ENCODE measurements at regions not wholly inside any gene's neighbourhood (a gene's known extent, or its start where the extent isn't known, plus 50 kb on each side); places are given as distances from the start of the nearest gene placed in this dataset.

DNA sequence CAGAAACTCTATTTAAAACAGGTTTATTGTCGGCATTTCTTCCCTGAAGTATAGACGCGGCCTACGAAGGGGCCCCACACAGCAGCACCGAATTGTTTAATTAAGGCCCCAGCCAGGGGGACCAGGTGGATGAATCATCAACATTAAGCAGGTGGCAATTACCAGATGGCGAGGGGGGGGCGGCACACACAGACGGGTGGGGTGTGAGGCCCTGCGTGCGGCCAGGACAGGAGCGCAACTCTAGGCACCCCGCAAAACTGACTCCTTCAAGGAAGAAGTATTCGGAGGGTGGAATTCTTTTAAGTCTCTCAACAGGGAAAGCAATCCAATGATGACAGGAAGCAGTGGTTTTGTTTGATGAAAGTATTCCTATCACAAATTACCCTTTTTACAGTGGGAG is 830.4 kb downstream of the GALR1 start:
- DNase-seq = peak in 1 of 2 experiments; percentile 57

DNA sequence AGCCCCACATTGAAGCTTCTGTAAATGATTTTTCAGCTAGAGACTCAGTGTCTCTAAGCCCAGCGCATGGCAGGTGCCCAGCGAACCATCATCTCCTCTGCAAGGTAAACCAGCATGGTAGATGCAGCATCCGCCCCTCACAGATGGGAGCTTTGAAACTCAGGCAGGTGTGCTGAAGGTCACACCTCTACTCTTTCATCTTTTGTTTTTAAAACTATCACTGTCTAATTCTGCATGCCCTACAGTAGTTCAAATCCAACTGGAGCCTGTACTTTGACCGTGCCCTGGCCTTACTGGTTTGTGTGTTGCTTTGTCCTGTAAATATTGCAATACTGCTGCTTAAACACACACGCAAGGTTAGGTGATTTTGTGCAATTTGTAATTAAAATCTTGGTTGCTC is 831.1 kb downstream of the GALR1 start:
- DNase-seq = no peak

DNA sequence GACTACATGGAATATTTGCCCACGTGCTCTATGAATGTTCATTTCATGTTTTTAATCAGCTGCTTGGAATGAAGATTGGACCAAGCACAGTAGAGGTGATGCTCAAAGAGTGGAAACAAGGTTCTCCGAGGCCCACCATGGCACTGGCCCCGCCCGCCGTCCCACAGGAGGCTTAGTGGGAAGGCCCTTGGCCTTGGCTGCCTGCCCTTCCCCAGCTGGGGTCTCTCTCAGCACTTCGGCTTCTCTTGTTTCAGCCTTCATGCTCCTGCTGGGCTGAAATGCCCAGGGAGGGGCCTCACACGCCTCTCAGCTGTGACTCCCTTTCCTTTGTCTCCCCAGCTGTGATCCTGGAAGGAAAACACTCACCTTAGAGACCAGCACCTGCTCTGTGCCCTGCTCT is 833.2 kb downstream of the GALR1 start:
- peak in 1 of 2 experiments; percentile 33 for DNase-seq

DNA sequence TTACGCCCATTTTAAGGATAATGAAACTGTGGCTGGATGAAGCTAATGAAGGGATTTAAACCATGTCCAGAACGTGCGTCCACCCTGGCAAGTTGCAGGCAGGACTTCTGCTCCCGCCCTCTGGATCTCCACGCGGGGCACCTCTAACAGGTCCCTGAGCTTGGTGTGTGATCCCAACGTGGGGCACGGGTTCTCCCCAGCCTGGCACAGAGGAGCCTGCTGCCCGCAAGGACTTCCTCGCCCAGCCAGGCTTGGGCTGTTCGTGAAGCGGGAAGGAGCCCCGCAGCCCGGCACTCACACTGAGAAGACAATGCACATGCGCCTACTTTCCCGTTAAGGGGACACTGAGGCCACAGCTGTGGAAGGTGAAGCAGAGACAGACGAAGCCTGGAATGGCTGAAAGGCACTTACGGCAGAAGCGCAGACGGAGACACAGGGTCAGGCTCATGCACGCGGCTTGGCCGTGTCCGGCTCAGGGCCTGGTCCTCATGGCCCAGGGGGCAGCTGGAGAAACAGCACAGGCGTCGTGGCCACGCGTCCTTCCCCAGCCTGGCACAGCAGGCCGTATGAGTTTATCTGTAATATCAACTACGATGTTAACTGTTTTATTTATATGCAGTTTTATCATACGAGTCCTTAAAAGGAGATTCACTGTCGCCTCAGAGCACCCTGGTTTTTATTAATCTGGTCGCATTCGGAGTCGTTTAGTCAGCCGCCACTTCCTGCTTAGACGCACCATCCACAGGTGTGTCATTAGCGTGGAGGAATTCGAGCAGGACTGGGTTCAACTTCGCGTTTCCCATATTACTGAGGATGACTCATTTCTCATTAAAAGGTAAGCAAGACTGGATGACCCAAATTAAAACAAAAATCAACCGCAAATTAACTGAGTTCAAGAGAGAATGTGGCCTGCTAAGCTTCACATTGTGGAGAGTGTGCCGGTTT is 835.9 kb downstream of the GALR1 start:
- no peak for DNase-seq

DNA sequence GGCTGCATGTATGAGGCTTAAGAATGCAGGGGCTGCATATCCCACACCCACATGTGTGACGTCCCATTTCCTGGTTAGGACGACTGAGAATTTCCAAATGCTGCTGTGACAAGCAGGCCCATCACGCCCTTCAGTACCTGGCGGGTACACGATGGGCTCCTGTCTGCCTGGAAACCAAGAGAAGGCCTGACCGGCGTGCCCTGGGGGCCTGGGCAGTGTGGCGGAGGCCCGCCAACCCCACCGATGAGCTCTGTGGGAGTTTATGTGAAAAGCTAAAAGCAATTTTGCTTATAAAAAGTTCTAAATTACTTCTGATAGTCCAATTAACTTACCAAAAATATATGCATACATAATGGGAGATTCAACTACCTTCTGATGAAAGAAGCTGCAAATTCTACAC is 837.3 kb downstream of the GALR1 start:
- no peak for DNase-seq

GRCh38 chr18:78087338-78087737 is 837.7 kb downstream of the GALR1 start:
- DNase-seq = no peak

DNA sequence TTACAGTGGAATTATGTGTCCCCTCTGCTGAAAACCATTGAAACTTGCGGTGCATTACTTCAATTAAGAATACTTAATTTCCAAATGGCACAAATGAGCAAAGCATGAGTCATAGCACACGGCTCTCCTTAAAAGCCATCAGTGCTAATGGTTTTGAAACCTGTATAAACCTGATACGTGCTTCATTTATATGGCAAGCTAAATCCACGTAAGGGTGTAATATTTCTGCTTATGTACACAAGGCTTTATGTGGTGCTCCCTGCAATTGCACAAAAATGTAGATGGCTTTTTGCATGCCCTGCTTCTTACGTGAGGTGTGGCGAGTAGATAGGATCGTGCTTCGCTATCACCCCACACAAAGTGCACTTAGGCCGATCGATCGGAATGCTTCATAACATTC is 840.9 kb downstream of the GALR1 start:
- peak in 1 of 2 experiments; percentile 44 for DNase-seq

- no peak for DNase-seq
Observed at GRCh38 chr18:78092901-78093300, 843.3 kb downstream of the GALR1 start.

GRCh38 chr18:78099979-78100588 is 850.4 kb downstream of the GALR1 start:
- no peak for DNase-seq

- DNase-seq = no peak
Observed at GRCh38 chr18:78101091-78101490, 851.4 kb downstream of the GALR1 start.

- no peak for DNase-seq
Observed at GRCh38 chr18:78102135-78102534, 852.5 kb downstream of the GALR1 start.

DNA sequence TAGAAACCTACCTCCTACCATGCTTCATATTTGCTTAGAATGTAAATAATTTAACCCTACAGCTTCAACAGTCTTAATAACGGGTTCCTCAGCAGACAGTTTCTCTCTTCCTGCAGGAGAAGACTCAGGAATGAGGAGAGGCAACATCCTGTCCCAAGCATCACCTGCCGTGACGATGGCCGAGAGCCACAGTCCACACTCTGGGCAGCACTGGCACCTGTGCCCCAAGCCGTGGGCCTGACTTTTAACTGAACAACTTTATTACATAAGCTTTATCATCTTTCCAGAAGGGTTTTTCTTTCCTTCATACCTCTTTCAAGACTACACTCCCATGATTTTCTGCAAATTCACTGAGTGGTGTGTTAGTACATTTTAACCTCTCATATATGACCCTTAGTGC is 856.0 kb downstream of the GALR1 start:
- no peak for DNase-seq

GRCh38 chr18:78106946-78107345 is 857.3 kb downstream of the GALR1 start:
- DNase-seq = no peak

DNA sequence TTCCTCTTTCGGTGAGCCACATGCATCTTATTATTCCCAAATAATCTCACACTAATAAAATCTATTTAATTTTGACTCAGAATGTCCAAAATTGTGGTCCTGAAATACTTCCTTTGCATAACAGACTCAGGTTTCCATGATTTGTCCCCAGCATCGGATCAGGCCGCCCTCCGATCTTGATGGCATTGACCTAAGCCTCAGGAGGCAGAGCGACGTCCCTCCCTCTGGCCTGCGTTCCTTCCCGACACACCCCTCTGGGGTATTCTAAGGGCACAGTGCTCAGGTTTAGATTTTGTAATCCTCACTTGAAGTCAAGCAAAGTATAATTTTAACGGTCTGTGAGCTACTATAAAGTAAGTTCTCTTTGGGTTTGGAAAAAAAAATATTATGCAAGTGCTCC is 857.7 kb downstream of the GALR1 start:
- DNase-seq = no peak

DNA sequence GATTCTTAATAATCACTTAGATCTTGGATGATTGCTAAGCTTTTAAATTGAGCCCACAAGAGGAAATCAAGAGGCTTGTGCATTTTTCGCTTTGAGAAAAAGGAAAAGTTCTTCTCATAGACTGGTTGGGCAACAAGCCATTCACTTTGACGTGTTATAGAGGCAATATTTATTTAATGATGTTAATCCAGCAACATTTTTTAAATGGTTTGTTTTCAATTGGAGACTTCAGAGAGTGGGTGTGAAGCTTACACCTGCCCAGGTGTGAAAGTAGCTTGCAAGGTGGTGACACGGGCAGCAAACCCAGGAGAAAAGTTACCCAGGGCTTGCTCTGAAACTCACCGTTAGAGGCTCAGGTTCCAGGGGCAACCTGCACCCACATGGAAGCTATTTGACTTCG is 858.9 kb downstream of the GALR1 start:
- no peak for DNase-seq

- no peak for DNase-seq
Observed at GRCh38 chr18:78113136-78113939, 863.7 kb downstream of the GALR1 start.

- DNase-seq = no peak
Observed at GRCh38 chr18:78113940-78114251, 864.2 kb downstream of the GALR1 start.

GRCh38 chr18:78115896-78116561 is 863.6 kb upstream of the SALL3 start:
- DNase-seq = no peak

- no peak for DNase-seq
Observed at GRCh38 chr18:78123144-78123909, 856.3 kb upstream of the SALL3 start.

DNA sequence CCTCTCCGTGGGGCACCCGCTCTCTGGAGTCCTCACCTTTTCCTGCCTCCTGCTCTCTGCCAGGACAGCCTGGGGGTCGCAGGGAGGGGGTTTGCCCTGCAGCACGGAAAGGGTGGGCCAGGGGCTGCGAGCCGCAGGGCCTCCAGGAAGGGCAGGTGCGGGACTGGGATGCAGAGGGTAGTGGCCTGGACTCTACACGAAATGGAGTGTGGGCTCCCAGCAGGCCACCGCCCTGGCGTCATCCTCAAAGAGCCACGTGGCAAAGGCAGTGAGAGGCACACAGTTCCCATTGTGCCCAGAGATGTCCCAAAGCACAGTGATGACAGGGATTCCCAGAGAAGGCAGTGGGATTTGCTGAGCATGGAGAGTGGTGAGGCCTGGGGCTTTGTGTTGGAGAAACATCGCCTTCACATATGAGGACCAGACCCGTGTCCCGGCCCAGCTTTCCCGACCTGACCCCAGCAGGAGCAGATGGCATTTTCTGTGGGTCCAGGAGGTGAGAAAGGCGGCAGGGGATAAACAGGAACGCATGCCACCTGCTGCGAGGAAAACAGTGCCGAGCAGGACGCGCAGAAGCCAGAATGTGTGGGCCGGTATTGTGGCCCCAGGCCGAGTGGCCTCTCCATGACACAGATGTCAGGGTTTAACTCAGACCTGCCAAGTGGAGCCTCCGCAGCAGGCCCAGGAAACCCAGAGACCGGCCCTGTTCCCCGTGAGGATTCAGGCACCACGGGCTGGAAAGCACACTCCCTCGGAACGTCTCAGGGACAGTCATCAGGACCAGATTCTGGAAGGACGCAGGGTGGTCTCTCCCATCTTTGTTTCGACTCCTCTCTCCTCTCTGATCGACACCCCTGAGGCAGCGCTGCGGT is 855.5 kb upstream of the SALL3 start:
- peak in 1 of 2 experiments; percentile 50 for DNase-seq

DNA sequence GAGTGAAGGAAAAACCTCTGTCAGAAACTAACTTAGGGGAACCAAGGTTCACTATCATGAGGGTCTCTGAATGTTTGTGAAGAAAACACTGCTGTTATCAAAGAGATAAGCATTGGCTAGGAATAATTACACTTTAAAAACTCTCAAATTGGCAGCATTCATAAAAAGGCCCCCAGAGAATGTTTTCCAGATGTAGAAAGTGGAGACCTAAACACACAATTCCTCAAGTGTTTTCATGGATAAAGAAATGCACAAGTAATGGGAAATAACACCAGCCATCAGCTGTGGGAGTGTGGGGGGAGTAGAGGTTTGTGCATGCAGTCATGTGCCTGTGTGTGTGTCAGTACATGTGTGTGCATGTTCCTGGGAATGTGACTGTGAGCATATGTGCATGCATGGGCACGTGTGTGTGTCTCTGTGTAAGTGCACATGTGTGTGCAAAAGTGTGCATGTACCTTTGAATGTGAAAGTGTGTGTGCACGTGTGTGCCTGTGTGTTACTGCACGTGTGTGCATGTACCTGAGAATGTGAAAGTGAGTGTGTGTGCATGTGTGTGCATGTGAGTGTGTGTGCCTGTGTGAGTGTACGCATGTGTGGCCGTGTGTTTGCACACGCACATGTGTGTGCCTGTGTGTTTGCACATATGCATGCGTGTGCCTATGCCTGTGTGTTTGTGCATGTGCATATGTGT is 854.3 kb upstream of the SALL3 start:
- no peak for DNase-seq

Measured in NCI-H524 (cell line).